GM21786 (cell line): ENCODE measurements at regions not wholly inside any gene's neighbourhood (a gene's known extent, or its start where the extent isn't known, plus 50 kb on each side); places are given as distances from the start of the nearest gene placed in this dataset.
"Not testable (repeated sequence)": the region's sequence is repeated elsewhere in the genome, so short reads cannot be mapped to it uniquely, and the experiment has no call there.

Source experiments
- ATAC-seq: cut with Tn5 transposase; IDR thresholded peaks from one replicate; pipeline ENCODE4 v1.9.1; 2021; ENCODE audit not compliant: unreplicated experiment

DNA sequence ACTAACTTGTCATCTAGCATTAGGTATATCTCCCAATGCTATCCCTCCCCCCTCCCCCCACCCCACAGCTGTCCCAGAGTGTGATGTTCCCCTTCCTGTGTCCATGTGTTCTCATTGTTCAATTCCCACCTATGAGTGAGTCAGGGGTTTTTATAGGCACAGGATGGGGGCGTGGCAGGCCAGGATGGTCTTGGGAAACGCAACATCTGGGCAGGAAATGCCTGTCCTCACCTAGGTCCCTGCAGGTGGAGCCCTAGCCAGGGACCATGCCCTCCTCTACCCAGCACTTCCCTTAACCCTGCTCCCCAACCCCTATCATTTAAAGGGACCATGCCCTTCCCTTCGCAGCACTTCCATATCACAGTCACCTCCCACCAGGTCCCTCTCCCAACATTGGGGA, 1430.6 kb downstream of the CDH8 start:
- ATAC-seq: not testable (repeated sequence)

DNA sequence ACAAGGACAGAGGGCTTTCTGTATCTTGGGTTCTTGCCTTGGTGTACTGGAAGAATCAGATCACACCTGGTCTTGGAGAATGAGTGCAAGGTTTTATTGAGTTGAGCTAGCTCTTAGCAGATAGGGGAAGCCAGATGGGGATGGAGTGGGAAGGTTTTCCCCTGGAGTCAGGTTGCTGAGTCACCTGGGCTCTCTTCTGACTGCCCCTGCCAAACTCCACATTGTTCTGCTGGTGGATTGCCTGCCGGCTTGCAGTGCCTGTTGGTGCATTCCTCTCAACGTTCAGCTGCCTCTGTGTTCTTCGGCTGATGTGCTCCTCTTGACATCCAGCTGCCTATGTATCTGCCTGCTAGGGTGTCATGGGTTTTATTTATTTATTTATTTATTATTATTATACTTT, 1431.1 kb downstream of the CDH8 start:
- no peak for ATAC-seq

DNA sequence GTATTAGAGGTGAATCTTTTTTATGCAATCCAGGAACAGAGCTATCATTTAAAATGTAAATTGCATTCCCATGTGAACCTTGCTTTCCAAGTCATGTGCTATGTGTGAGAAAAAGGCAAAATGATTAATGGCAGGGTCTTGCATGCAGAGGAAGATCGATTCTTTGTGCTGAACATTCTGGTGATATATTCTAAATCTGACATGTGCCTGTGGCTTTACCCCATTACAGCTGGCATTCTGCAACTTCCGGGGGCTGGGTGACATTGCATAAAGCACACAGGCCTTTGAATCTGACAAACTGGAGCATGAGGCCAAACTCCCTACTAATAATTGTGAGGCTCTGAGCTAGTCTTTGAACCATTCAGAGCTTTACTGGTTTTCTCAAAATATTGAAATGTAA, 1449.7 kb downstream of the CDH8 start:
- no peak for ATAC-seq

DNA sequence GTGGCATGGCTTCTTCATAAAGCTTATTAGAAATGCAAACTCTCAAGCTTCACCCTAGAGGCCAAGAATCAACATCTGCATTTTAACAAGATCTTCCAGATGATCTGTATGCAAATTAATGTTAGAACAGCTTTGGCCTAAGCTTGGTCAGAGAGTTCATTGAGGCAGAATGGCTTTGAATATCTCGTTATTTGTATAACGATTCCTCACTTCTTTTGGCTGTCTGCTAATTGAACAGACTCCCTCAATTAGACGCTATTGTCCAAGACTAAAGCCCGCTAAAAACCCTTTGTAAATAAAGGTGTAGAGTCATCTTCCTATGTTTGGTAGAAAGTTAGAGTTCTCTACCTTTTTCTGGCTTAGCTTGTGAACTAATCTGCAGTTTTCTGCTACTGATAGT, 1453.7 kb downstream of the CDH8 start:
- no peak for ATAC-seq

DNA sequence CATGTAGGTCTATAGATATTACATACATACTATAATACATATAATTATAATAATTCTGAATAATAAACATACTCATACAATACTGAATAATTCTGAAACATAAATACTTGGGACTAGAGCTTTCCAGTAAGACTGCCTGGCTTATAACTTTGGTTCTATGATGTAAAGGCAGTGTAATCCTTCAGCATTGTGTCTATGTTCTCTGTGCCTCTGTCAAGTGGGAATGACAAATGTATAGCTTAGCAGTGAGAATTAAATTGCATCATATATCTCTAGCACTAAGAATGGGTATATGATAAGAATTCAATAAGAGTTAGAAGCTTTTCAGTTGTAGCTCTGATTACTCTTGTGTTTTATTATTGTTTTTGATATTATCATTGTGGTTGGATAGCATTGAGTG, 1469.3 kb downstream of the CDH8 start:
- no peak for ATAC-seq

DNA sequence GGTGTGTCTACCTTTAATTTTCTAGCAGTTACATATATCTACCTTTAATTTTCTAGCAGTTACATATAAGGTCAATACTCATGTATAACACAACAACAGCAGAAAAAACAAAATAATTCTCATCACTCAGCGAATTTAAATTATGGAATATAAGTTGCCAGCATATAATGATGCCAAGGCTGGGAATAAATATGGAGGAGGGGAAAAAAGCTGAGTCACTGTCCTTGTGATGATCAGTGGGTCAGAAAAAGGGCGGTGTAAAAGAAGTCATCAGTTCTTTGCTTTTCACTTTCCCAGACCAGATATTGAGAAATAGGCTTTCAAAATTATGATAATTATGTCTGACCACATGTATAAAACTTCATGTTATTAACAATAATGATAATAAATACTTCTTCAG, 1471.7 kb downstream of the CDH8 start:
- ATAC-seq: no peak

DNA sequence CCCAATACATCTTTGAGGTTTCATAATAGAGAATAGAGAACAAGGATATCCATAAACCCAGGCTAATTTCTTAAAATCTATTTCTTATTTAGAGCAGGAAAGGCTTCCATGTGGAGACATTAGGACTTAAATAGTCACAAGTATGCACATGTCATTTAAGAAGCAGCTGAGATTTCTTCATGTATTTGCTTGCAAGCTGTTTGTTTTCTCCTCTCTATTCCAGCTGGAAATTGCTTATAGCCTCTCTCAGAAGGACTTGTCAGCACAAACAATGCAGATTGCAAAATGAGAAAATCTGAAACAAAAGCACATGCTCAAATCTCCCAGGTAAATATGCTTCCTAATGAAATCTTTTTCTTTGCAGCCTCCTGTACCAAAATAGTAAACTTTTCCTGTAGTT, 1473.1 kb downstream of the CDH8 start:
- no peak for ATAC-seq

DNA sequence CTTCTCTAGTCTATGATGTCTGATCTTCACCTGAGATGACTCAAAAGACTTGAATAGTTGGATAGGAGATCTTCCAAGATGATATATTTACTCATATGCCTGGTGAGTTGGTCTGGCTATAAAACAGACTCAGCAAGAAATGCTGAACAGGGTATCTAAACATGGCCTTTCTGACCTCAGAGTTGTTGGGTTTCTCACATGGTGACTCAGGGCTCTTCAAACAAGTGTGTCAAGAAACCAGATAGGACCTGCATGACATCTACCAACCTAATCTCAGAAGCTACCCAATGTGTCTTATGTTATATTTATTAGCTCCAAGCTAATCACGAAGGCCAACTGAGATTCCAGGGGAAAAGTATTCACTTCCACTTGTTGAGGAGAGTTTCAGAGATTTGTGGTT, 1477.3 kb downstream of the CDH8 start:
- ATAC-seq: no peak

DNA sequence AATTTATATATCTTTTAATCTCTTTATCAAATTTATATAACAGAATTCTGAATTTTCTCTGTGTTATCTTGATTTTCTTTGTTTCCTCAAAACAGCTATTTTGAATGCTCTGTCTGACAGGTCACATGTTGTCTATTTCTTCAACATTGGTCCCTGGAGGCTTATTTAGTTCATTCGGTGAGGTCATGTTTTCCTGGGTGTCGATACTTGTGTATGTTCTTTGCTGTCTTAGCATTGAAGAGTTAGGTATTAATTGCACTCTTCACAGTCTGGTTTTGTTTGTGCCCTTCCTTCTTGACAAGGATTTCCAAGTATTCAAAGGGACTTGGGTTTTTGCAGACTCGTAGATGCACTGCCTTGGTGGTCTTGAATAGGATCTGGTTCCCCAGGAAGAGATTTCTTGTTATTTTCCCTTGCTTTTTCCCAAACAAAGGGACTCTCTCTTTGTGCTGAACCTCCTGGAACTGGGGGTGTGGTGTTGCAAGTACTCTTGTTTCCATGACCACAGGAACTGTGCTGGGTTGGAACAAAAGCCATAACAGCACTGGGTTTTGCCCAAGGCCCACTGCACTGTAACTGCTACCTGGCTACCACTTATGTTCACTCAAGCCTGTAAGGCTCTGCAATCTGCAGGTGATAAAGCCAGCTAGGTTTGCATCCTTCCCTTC, 1483.0 kb downstream of the CDH8 start:
- no peak for ATAC-seq

DNA sequence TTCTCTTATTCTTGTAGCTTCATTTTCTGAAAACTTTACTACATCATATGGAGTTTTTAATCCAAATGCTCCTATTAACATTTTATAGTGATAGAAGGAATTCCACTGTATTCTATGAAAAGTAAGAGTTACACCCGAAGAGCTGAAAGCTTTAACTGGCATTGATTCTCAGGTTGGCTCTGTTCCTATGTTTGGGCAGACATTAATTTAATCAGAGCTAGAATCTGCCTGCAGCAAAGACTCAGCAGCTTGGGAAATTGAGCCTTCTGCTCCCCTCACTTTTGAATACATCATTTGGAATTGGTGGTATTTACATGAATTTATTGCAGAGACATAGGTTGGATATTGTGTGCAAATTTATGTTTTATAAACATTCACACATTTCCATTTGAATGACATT, 1494.7 kb downstream of the CDH8 start:
- ATAC-seq: no peak

DNA sequence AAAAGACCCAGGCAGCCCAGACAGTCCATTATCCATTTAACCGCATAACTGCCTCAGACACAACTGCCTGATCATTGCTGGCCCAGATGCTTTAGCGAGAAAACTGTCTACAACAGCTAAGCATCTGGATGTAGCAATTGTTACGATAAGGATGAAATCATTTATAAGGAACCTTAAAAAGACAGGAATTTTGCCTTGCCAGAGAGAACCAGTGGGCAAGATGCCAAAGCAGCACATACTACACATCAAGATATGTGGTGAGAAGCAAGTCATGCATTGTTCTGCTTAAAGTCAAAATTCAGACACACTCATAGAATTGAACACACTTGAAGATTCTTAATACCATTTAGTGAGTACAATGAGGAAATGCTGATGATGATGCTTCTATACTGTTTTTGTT, 1525.3 kb downstream of the CDH8 start:
- ATAC-seq: no peak

DNA sequence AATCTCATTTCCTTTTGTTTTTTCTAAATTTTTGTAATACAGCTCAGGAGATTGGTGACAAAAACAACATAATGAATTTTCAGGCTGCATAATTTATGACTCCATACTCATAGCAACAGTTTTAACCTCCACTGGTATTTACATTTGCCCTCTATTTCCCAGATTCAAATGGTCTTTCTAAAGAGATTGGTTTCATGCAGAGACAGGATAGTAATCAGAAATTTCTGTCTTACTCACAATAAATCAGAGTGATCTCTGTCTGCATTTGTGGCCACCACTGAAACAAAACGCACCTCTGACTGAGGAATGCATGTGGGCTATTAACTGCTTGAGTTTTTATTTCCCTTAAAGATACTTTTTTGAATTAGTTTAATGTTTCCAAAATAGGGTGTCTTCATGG, 1526.0 kb downstream of the CDH8 start:
- no peak for ATAC-seq

DNA sequence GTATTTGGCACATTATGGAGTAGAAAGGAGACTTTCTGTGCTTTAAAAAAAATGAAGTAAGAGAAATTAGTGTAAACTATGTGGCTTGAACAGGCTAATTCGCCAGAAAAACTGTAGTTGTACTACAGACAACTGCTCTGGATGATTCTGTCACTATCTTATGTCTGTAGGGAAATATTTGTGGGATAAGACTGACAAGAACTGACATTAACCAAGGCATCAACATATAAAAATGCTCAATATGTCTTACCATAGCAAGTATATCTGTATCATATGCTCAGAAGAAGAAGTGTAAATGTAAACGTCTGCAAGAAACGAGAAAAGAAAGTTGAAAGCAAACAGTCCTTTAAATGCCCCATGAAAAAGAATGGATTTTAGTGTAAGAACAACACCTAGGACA, 1545.0 kb downstream of the CDH8 start:
- ATAC-seq: no peak

DNA sequence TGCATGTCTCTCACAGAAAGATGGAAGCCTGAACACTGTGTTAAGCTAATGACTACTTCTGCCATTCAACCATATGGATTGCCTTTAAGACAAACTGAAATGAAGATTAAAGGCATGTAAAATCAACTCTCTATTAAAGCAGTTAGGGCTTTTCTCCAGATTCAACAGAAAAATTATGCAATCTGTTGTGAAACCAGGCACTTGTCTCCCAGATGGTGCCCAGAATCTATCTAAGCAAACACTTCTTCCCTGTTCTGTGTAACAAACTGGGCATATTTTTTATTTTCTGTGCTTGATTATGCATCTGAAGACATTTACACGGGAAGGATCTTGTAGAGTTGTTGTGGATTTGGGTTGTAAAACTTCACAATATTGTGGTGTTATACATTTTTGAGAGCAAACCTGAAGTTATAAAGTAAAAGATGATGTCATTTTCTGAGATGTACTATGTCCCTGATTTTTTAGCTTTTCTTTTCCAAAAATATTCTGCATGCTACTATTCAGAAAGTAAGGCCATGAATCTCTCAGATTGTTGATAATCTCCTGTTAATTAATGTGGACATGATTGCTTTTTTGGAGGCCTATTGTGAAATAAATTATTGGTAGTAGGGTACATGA, 1550.3 kb downstream of the CDH8 start:
- ATAC-seq: no peak

DNA sequence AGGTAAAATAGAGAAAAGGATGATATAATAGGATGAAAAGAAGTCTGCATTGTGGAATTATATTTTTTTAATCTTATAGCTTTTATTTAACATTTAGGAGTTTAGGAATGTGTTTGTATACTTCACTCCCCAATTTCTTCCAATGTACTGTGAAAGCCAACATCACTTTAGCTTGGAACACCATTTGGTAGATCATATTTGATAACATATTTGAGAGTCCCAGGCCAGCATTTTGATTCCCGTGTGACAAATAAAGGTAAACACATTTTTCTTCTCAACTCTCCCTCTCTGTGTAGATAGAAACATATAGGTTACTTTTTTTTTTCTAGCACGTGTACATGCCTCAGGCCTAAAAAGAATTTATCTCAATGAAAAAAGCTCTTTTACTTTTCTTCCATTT, 1551.3 kb downstream of the CDH8 start:
- no peak for ATAC-seq

DNA sequence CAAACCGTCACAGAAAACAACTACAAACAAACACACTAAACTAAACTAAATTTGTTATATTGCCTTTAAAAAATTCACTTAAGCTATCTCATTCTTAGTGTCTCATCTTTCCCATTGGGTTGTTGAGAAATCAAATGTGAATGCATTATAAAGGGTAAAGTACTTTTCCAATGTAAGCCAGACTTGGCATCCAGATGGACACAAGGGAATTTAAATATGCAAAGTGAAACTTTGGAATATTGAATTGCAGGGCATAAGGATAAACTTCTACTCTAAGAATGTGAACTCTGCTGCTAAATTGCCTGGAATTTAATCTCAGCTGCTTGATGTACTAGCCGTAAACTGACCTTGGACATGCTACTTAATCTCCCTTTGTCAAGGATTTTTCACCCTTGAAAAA, 1554.6 kb downstream of the CDH8 start:
- no peak for ATAC-seq

DNA sequence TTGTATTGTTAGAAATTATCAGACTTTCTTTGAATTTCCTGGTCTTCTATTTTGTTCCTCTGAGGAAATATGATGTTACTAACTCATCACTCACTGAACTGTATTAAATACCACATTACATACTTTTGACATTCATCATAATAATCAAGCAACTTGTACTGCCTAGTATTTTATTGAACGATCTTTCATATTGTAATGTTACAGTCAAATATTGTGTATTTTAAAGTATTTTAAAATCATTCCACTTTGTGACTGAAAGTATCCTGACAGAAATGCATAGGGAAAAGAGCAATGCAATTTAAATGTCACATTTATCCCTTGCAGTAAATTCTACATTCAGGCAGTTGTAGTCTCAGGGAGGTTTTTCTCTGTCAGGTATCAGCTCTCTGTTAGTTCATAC, 1557.4 kb downstream of the CDH8 start:
- no peak for ATAC-seq

DNA sequence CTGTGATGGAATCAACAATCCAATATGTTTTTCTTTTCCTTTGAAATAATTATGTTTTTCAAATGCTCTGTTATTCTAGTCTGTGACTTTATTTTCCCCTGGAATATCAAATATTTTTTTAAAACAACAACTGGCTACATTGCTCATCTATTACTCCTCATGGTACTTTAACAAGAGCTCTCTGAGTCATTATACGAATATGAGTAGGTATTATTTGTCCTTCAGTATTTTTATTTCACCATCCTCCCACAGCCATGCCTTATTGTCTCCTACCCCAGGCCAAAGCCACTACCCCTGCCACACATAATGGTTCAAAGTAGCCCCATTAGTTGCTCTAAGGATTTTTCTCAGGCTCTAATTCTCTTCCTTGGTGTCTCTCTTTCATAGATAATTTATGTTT, 1572.3 kb downstream of the CDH8 start:
- ATAC-seq: no peak

DNA sequence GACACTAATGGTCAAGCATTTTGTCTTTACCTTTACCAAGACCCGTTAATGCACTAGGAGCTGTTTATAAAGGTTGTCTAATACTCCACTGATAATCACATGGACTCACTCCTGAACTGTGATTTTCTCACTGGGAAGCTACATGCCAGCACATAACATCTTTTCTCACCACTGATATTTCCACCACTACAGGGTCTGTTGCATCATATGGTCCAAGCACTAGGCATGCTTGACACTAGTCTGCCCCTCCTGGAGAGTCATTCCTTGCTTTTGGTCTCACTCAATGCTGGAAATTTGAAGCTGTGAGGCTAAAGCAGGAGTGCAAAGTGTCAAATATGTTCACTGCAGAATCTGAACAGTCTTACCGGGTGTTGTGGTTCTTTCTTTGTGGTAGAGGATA, 1576.8 kb downstream of the CDH8 start:
- ATAC-seq: no peak

DNA sequence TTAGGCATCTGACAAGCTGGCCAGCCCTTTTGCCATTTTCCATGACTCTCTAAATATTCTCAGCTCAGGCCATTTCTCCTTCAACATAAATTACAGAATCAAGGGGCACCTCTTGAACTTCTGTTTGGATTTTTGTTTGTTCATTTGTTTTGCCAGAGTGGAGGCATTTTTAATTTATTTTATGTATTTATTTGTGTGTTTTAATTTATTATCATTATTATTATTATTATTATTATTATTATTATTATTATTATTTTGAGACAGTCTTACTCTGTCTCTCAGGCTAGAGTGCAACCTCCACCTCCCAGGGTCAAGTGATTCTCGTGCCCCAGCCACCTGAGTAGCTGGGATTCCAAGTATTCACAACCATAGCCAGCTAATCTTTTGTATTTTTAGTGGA, 1578.0 kb downstream of the CDH8 start:
- no peak for ATAC-seq

DNA sequence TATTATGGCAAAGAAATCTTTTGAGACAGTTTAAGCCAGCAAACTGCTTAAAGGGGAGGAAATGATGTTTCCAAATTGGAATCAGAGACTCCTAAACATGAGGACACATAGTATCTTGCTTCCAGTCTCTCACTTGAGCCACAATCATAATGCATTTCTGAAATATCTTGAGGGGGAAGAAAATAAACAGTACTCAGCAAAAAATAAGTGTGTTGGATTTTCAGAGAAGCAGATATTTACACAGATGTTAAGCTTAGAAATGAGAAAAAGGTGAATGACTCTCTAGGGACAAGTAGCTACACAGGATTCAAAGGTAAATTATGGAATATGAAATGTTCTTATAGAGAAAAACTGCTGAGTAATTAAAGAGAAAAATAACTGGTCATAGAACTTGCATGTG, 1583.6 kb downstream of the CDH8 start:
- ATAC-seq: no peak

DNA sequence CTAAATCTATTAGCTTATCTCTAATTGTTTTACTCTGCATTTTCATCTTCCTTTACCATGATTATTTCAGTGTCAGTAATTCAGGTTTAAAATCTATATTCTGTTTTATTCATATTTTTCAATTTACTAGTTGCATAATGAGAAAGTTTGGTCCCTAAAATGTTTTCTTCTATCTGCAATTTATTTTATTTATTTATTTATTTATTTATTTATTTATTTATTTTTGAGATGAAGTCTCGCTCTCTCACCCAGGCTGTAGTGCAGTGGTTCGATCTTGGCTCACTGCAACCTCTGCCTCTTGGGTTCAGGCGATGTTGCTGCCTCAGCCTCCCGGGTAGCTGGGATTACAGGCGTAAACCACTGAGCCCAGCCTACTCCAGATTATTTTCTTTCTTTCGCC, 1597.3 kb downstream of the CDH8 start:
- no peak for ATAC-seq

DNA sequence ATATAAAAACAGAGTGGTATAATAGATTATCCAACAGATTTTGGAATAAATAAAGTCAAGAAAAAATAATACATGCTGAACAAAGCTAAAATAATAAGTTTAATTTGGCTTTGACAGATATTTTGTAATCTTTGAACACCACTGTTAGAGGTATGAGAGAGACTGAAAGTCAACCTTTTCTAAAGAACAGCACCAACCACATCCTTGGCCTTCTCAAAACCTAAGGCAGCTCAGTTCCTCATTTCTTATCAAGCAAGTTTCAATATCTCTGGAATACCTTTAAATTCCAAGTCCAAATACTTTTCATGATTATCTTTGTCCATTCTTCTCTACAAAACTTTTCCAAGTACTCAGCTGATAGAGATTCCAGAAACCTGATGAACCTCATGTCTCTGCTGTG, 1603.8 kb downstream of the CDH8 start:
- ATAC-seq: no peak
